HCT116 (cell line): ENCODE measurements at regions not wholly inside any gene's neighbourhood (a gene's known extent, or its start where the extent isn't known, plus 50 kb on each side); places are given as distances from the start of the nearest gene placed in this dataset.

Experiments
- ATAC-seq: fragments of 200-7000 bp; cut with Tn5 transposase; 2 replicates; pipeline ENCODE4 v1.9.1; 2020; ENCODE audit warnings: mild to moderate bottlenecking, moderate library complexity
- BruUV-seq: library from RNA; stranded (reverse); fragments of 400-500 nt; replicated peaks from 2 replicates; lab custom pipeline; 2021; lab: Mats Ljungman, UMichigan
- CTCF ChIA-PET: fragments of 300-600 bp; sonication (Branson Sonifier 250); formaldehyde crosslinking; loops from one replicate; lab custom pipeline; 2021; ENCODE audit warnings: antibody characterized with exemption; lab: Charles Lee
- POLR2A ChIA-PET: fragments of 300-600, 350-600 bp; sonication (Branson Sonifier 250); formaldehyde crosslinking; loops from one replicate; lab custom pipeline; 2021; ENCODE audit warnings: antibody characterized with exemption; lab: Charles Lee
- RAD21 ChIA-PET, 2 experiments: fragments of 300-600 bp; sonication (Branson Sonifier 250); formaldehyde crosslinking; loops; one replicate each; lab custom pipeline; 2023; ENCODE audit warnings: low total read pairs in 2 of 2; ENCODE audit not compliant: uncharacterized antibody in 2 of 2, unreplicated experiment in 2 of 2, low non-redundant PET in 1 of 2; lab: Charles Lee
- DNase-seq: peaks from one replicate; pipeline ENCODE4 v3.0.0-alpha.2; 2010; ENCODE audit warnings: low read depth, low spot score
- H2AFZ ChIP-seq: fragments of 200-600 bp; shearing (Covaris generic), sonication (generic); 2 replicates; pipeline ENCODE4 v1.6.1; 2017; ENCODE audit warnings: low read depth, mixed run types, mixed read lengths, antibody characterized with exemption, low read length; ENCODE audit not compliant: poor library complexity, severe bottlenecking
- H3K27ac ChIP-seq: 2 replicates; pipeline ENCODE4 v1.5.1; 2012; ENCODE audit warnings: low read depth, low read length
- H3K27me3 ChIP-seq: fragments of 200-600 bp; sonication (generic); 2 replicates; pipeline ENCODE4 v1.6.1; 2016; ENCODE audit warnings: mixed run types, low read length, mixed read lengths; ENCODE audit not compliant: insufficient read depth
- H3K36me3 ChIP-seq, 2 experiments: fragments of 200-500 bp in 1 of 2; fragments of 200-600 bp in 1 of 2; sonication (Bioruptor generic) in 1 of 2; sonication (generic) in 1 of 2; 2 replicates each; pipeline versions ENCODE4 v1.5.1 to v1.6.1; 2014 to 2016; ENCODE audit warnings: low read length in 2 of 2, inconsistent platforms in 1 of 2, mixed read lengths in 1 of 2, mixed run types in 1 of 2; ENCODE audit not compliant: insufficient read depth in 2 of 2, control insufficient read depth in 1 of 2
- H3K4me1 ChIP-seq, 2 experiments: fragments of 200-600 bp in 1 of 2; sonication (generic) in 1 of 2; 2 replicates each; pipeline versions ENCODE4 v1.5.1 to v1.6.1; 2012 to 2017; ENCODE audit warnings: low read length in 2 of 2, inconsistent platforms in 1 of 2, mild to moderate bottlenecking in 1 of 2, mixed read lengths in 1 of 2, mixed run types in 1 of 2, moderate library complexity in 1 of 2; ENCODE audit not compliant: insufficient read depth in 2 of 2, control insufficient read depth in 1 of 2
- H3K4me2 ChIP-seq: fragments of 200-600 bp; sonication (generic); 2 replicates; pipeline ENCODE4 v1.6.1; 2017; ENCODE audit warnings: mixed run types, low read length, mixed read lengths
- H3K4me3 ChIP-seq, 2 experiments: fragments of 200-600 bp in 1 of 2; sonication (generic) in 1 of 2; replicated peaks in 1 of 2; 2 replicates each; pipeline ENCODE4 v1.5.1; 2011 to 2016; ENCODE audit warnings: low read length in 2 of 2, control low read depth in 1 of 2, low read depth in 1 of 2, mild to moderate bottlenecking in 1 of 2, mixed read lengths in 1 of 2, mixed run types in 1 of 2
- H3K79me2 ChIP-seq: fragments of 200-600 bp; sonication (generic); 2 replicates; pipeline ENCODE4 v1.6.1; 2017; ENCODE audit warnings: mild to moderate bottlenecking, mixed run types, low read length, moderate library complexity, mixed read lengths; ENCODE audit not compliant: insufficient read depth
- H3K9ac ChIP-seq: fragments of 200-600 bp; sonication (generic); 2 replicates; pipeline ENCODE4 v1.6.1; 2016; ENCODE audit warnings: low read length, mixed read lengths
- H3K9me2 ChIP-seq: fragments of 200-600 bp; sonication (generic), shearing (Covaris generic); 2 replicates; pipeline ENCODE4 v1.6.1; 2017; ENCODE audit warnings: mixed run types, mild to moderate bottlenecking, moderate library complexity; ENCODE audit not compliant: insufficient read depth
- H3K9me3 ChIP-seq, 2 experiments: fragments of 200-500 bp in 1 of 2; fragments of 200-600 bp in 1 of 2; sonication (Bioruptor generic) in 1 of 2; sonication (generic) in 1 of 2; 2 replicates each; pipeline ENCODE4 v1.6.1; 2014 to 2017; ENCODE audit warnings: low read length in 2 of 2, mixed read lengths in 2 of 2, inconsistent platforms in 1 of 2, low read depth in 1 of 2, mild to moderate bottlenecking in 1 of 2, mixed run types in 1 of 2, moderate library complexity in 1 of 2; ENCODE audit not compliant: control insufficient read depth in 1 of 2, insufficient read depth in 1 of 2
- H4K20me1 ChIP-seq: fragments of 200-600 bp; sonication (generic), shearing (Covaris generic); 2 replicates; pipeline ENCODE4 v1.6.1; 2017; ENCODE audit warnings: mixed run types, mild to moderate bottlenecking, moderate library complexity; ENCODE audit not compliant: insufficient read depth
- CBX3 ChIP-seq: IDR thresholded peaks from 2 replicates; pipeline ENCODE4 v1.6.1; 2012; ENCODE audit warnings: low read depth
- CEBPB ChIP-seq: IDR thresholded peaks from 2 replicates; pipeline ENCODE4 v1.6.1; 2012; ENCODE audit warnings: low read depth
- EGR1 ChIP-seq: IDR thresholded peaks from 2 replicates; pipeline ENCODE4 v1.6.1; 2012; ENCODE audit warnings: low read depth
- EZH2 ChIP-seq: fragments of 200-600 bp; sonication (generic); IDR thresholded peaks from 2 replicates; pipeline ENCODE4 v1.6.1; 2017; ENCODE audit warnings: antibody characterized with exemption, mixed run types
- EZH2phosphoT487 ChIP-seq: fragments of 200-600 bp; IDR thresholded peaks from 2 replicates; pipeline ENCODE4 v1.6.1; 2018; ENCODE audit warnings: antibody characterized with exemption, borderline replicate concordance
- FOSL1 ChIP-seq: IDR thresholded peaks from 2 replicates; pipeline ENCODE4 v1.6.1; 2012; ENCODE audit warnings: low read depth
- JUND ChIP-seq: IDR thresholded peaks from 2 replicates; pipeline ENCODE4 v1.6.1; 2012
- POLR2A ChIP-seq: IDR thresholded peaks from 2 replicates; pipeline ENCODE4 v1.7.0; 2011; ENCODE audit warnings: borderline replicate concordance; ENCODE audit not compliant: insufficient read depth, insufficient read length; ENCODE audit errors: extremely low read depth
- POLR2AphosphoS5 ChIP-seq: IDR thresholded peaks from 2 replicates; pipeline ENCODE4 v1.6.1; 2011; ENCODE audit warnings: mild to moderate bottlenecking, low read depth, low read length, moderate library complexity
- RAD21 ChIP-seq: IDR thresholded peaks from 2 replicates; pipeline ENCODE4 v1.6.1; 2012; ENCODE audit warnings: low read depth, mild to moderate bottlenecking
- SIN3A ChIP-seq: IDR thresholded peaks from 2 replicates; pipeline ENCODE4 v1.6.1; 2012; ENCODE audit warnings: low read depth
- SP1 ChIP-seq: IDR thresholded peaks from 2 replicates; pipeline ENCODE4 v1.6.1; 2012; ENCODE audit warnings: low read depth
- SRF ChIP-seq: IDR thresholded peaks from 2 replicates; pipeline ENCODE4 v1.6.1; 2012; ENCODE audit warnings: low read depth
- ZNF274 ChIP-seq: fragments of 200-500 bp; sonication (Bioruptor generic); IDR thresholded peaks from 2 replicates; pipeline ENCODE4 v1.6.1; 2014; ENCODE audit warnings: mild to moderate bottlenecking, low read depth, low read length, inconsistent platforms
- intact Hi-C: fragments of 100-400 bp; cut with micrococcal nuclease; formaldehyde crosslinking; loops from 2 replicates; pipeline ENCODE4 v1.10.0; 2022
- TF ChIP-seq, protein P1 (sequence below): IDR thresholded peaks from 2 replicates; pipeline ENCODE4 v1.6.1; 2012
- TF ChIP-seq, protein P2 (sequence below): IDR thresholded peaks from 2 replicates; pipeline ENCODE4 v1.6.1; 2012; ENCODE audit warnings: low read depth
- TF ChIP-seq, protein P3 (sequence below): IDR thresholded peaks from 2 replicates; pipeline ENCODE4 v1.6.1; 2012
- TF ChIP-seq, protein P4 (sequence below): IDR thresholded peaks from 2 replicates; pipeline ENCODE4 v1.6.1; 2011; ENCODE audit warnings: mild to moderate bottlenecking, low read length, moderate library complexity; ENCODE audit not compliant: insufficient replicate concordance; ENCODE audit errors: extremely low read depth

DNA sequence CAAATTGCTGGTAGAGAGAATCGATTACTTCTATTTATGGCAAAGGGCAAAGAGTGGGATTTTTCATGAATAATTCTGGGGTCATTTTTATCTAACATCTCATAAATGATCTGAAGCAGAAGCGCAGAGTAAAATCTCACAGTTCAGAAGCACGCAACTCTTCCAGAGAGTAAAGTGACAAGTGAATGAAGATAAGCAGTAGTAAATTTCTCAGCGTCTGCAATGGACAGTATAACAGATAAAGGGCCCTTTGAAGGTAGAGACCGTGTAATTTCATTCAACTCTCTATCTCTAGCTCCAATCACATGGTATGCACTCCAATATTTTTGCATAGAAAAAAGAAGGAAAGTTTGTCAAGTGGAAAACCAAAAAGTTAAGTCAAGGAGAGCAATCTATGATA lies 521.1 kb upstream of the NECTIN3 start:
- Histone ChIP-seq H3K79me2 (no peaks in the 10 kb centered on the region), H4K20me1 (no peaks in the 10 kb centered on the region), H2AFZ (peak overlapping the region; percentile 33), H3K36me3 (no peaks in the 10 kb centered on the region), H3K4me1 (no peaks in the 10 kb centered on the region), H3K4me3 (no peak overlapping the region), H3K4me2 (no peak overlapping the region), H3K27ac (no peak overlapping the region), H3K27me3 (no peaks in the 10 kb centered on the region), H3K9me2 (no peaks in the 10 kb centered on the region), H3K9me3 (no peaks in the 10 kb centered on the region), H3K9ac (no peak overlapping the region)
- ATAC-seq = no peak
- ChIA-PET CTCF (no interaction called here), RAD21 (no interaction called here), POLR2A (no interaction called here)
- TF ChIP-seq SP1 (no peak), EZH2 (no peak), ZNF274 (no peak), POLR2AphosphoS5 (no peak), EGR1 (no peak), SRF (no peak), POLR2A (no peak), CBX3 (no peak), RAD21 (no peak), SIN3A (no peak), FOSL1 (no peak), CEBPB (no peak), JUND (no peak), EZH2phosphoT487 (no peak)
- TF ChIP-seq, protein P1, sequence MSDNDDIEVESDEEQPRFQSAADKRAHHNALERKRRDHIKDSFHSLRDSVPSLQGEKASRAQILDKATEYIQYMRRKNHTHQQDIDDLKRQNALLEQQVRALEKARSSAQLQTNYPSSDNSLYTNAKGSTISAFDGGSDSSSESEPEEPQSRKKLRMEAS = no peak
- TF ChIP-seq, protein P2, sequence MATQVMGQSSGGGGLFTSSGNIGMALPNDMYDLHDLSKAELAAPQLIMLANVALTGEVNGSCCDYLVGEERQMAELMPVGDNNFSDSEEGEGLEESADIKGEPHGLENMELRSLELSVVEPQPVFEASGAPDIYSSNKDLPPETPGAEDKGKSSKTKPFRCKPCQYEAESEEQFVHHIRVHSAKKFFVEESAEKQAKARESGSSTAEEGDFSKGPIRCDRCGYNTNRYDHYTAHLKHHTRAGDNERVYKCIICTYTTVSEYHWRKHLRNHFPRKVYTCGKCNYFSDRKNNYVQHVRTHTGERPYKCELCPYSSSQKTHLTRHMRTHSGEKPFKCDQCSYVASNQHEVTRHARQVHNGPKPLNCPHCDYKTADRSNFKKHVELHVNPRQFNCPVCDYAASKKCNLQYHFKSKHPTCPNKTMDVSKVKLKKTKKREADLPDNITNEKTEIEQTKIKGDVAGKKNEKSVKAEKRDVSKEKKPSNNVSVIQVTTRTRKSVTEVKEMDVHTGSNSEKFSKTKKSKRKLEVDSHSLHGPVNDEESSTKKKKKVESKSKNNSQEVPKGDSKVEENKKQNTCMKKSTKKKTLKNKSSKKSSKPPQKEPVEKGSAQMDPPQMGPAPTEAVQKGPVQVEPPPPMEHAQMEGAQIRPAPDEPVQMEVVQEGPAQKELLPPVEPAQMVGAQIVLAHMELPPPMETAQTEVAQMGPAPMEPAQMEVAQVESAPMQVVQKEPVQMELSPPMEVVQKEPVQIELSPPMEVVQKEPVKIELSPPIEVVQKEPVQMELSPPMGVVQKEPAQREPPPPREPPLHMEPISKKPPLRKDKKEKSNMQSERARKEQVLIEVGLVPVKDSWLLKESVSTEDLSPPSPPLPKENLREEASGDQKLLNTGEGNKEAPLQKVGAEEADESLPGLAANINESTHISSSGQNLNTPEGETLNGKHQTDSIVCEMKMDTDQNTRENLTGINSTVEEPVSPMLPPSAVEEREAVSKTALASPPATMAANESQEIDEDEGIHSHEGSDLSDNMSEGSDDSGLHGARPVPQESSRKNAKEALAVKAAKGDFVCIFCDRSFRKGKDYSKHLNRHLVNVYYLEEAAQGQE = no peak
- TF ChIP-seq, protein P3, sequence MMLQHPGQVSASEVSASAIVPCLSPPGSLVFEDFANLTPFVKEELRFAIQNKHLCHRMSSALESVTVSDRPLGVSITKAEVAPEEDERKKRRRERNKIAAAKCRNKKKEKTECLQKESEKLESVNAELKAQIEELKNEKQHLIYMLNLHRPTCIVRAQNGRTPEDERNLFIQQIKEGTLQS = no peak
- TF ChIP-seq, protein P4, sequence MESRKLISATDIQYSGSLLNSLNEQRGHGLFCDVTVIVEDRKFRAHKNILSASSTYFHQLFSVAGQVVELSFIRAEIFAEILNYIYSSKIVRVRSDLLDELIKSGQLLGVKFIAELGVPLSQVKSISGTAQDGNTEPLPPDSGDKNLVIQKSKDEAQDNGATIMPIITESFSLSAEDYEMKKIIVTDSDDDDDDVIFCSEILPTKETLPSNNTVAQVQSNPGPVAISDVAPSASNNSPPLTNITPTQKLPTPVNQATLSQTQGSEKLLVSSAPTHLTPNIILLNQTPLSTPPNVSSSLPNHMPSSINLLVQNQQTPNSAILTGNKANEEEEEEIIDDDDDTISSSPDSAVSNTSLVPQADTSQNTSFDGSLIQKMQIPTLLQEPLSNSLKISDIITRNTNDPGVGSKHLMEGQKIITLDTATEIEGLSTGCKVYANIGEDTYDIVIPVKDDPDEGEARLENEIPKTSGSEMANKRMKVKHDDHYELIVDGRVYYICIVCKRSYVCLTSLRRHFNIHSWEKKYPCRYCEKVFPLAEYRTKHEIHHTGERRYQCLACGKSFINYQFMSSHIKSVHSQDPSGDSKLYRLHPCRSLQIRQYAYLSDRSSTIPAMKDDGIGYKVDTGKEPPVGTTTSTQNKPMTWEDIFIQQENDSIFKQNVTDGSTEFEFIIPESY = no peak
- intact Hi-C loops = no loop called here
- BruUV-seq = no TSS peak
- DNase-seq = no peak
